ENCODE measurements at regions not wholly inside any gene's neighbourhood (a gene's known extent, or its start where the extent isn't known, plus 50 kb on each side); places are given as distances from the start of the nearest gene placed in this dataset.

DNA sequence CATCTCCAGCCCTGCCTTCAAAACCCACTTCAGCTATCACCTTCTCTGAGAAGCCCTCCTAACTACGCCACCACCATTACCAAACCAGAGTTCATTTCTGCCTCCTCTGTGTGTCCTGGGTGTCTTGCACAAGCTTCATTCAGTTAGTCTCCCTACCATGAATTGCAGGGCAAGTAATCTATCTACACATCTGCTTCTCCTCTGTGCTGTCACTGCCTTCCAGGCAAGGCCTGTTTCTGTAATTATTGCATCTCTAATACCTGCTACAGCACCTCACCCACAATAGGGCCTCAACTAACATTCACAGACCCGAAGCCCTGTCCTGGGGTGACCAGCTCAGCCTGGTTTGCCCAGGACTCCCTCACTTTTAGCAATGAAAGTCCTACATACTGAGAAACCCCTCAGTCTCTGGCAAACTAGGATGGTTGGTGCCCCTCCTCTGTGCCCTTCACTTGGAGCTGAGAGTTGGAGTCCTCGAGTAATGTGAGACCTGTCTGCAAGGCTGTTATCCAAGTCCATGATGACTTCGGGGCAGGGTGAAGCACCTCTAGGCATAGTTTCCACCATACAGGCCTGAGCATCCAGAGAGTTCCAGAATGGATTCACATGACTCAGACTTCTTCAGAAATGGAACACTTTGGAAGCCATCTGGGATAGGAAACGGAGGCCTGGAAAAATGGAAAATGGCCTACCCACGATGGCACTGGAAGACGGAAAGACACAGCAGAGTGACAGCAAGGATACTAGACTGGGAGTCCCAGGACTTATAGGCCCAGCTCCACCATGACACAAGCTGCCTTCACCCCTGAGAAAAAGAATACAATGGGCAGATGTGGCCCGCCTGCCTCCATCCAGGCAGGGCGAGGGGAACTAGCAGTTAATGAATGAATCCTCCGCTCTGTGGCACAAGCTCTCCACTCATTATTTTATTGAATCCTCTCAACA lies 269.3 kb downstream of the BUD13 start:
- H3K4me3 Mint-ChIP-seq, result no peak overlapping the region
- H3K27me3 Mint-ChIP-seq, result peaks cover 62% of the 10 kb centered on the region
- no peak for DNase-seq
- no peaks in the 10 kb centered on the region for H3K36me3 Mint-ChIP-seq (ENCODE audit: low read depth)
- no peaks in the 10 kb centered on the region for H3K9me3 Mint-ChIP-seq
- no peak overlapping the region for H3K27ac Mint-ChIP-seq
- no peaks in the 10 kb centered on the region for H3K4me1 Mint-ChIP-seq (ENCODE audit: low read depth)

DNA sequence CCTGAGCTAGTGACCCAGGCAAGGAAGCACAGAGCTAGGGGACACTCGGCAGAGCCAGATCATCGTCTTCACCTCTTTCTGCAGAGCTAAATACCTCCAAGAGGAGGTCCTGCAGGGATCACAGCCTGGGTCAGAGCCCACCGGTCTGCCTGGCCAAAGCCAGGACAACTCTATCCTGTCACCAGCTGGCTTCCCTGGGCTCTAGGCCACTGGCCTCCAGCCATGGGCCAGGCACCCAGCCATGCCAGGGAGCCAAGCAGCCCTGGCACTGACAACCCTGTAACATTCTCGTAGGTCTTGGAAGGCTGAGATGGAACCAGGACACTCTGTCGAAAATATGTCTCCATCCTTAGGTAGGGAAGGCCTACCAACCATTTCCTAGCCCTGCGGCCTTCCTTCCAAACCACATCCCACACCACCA lies 270.1 kb downstream of the BUD13 start:
- Mint-ChIP-seq H3K9me3 (no peaks in the 10 kb centered on the region), H3K27me3 (peaks cover 57% of the 10 kb centered on the region), H3K4me3 (no peak overlapping the region), H3K27ac (no peak overlapping the region), H3K4me1 (ENCODE audit: low read depth) (no peaks in the 10 kb centered on the region), H3K36me3 (ENCODE audit: low read depth) (no peaks in the 10 kb centered on the region)
- no peak for DNase-seq

DNA sequence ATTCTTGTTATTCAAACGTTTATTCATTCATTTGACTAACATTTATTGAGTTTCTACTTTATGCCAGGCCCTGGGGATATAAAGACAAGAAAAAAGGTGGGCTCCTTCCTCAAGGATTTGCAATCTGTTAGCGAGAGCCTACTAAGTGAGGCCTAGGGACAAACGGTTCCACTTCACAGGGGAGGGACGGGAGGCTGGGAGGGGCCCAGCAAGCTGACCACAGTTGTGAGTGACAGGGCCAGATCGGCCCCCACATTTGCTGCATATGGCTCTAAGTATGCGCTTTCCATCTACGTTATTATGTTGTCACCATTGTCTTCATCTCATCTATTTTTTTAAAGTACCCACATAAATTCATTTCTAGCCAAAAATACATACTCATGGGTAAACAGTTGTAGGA lies 271.1 kb downstream of the BUD13 start:
- H3K9me3 Mint-ChIP-seq, result no peaks in the 10 kb centered on the region
- no peak overlapping the region for H3K4me3 Mint-ChIP-seq
- no peaks in the 10 kb centered on the region for H3K36me3 Mint-ChIP-seq (ENCODE audit: low read depth)
- no peak overlapping the region for H3K27ac Mint-ChIP-seq
- H3K27me3 Mint-ChIP-seq, result peaks cover 53% of the 10 kb centered on the region
- no peaks in the 10 kb centered on the region for H3K4me1 Mint-ChIP-seq (ENCODE audit: low read depth)
- DNase-seq, result no peak

DNA sequence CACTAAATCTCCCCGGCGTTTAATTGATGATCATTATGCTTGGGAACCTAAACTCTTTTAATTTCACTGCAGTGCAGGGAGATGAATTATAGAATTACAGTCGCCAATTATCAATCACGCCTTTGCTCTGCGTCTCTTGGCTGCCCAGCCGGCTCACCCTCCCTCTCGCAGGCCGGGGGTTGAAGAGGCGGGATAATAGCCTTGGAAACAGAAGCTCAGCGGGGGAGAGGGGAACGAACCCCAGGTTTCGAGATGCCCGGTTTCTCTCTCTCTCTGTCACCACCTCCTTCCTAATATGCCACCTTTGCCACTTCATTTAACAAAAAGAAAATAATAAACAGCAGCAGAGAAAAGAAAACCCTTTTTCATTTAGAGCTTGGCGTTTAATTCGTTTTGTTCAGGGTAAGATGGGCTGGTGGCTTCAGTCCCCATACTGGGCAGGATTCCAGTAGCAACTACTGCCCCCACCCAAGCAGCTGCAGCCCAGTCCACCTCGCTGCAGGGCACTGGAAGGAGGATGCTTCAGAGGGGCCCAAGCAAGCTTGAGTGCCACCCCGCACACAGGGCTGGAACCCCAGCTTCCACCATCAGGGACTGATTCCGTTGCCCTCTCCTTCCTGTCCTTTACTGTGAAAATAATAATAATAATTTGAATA lies 271.7 kb downstream of the BUD13 start:
- Mint-ChIP-seq H3K4me1 (ENCODE audit: low read depth) (no peaks in the 10 kb centered on the region), H3K27ac (no peak overlapping the region), H3K36me3 (ENCODE audit: low read depth) (no peaks in the 10 kb centered on the region), H3K4me3 (no peak overlapping the region), H3K27me3 (peaks cover 47% of the 10 kb centered on the region), H3K9me3 (no peaks in the 10 kb centered on the region)
- DNase-seq, result no peak

DNA sequence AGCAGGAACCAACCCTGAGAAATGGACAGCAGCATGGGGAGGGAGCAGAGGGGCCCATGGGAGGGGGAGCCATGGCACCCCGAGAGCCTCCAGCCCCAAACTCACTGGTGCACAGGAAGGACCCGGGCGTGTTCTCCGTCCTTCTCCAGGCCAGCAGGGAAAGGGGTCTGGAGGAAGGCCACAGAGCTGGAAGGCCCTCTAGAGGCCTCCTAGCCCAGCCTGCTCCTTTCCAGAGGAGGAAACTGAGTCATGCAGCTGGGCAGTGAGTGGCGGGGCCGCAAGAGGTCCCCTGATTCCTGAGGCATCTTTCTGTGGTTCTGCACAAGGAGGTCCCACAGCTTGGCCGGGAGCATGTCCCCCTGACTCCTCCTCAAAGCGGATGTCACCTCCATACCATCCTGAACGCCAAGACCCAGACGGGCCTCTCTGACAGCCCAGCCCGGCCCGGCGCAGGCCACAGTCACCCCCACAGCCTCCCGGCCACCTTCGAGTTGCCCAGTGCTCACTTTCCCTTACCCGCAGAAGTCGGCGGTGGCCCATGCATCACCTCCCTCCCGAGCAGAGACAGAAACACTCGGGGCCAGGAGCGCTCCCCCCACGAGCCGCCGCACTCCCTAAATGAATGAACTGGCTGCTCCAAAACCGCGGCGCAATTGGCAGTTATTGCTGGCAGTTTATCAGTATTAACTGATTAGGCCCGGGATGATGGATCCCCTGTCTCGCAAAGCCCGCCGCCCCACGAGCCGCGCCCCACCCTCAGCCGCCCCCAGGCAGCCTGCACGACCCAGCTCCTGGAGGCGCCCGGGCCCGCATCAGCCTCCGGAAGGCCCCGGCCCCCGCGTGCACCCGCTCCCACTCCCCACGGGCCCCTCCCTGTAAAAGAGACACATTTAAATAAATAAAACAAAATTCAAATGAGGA lies 272.5 kb downstream of the BUD13 start:
- H3K4me3 Mint-ChIP-seq, result no peak overlapping the region
- no peaks in the 10 kb centered on the region for H3K36me3 Mint-ChIP-seq (ENCODE audit: low read depth)
- no peak for DNase-seq
- H3K27me3 Mint-ChIP-seq, result peaks cover 39% of the 10 kb centered on the region
- no peaks in the 10 kb centered on the region for H3K9me3 Mint-ChIP-seq
- H3K4me1 Mint-ChIP-seq (ENCODE audit: low read depth), result no peaks in the 10 kb centered on the region
- H3K27ac Mint-ChIP-seq, result no peak overlapping the region

DNA sequence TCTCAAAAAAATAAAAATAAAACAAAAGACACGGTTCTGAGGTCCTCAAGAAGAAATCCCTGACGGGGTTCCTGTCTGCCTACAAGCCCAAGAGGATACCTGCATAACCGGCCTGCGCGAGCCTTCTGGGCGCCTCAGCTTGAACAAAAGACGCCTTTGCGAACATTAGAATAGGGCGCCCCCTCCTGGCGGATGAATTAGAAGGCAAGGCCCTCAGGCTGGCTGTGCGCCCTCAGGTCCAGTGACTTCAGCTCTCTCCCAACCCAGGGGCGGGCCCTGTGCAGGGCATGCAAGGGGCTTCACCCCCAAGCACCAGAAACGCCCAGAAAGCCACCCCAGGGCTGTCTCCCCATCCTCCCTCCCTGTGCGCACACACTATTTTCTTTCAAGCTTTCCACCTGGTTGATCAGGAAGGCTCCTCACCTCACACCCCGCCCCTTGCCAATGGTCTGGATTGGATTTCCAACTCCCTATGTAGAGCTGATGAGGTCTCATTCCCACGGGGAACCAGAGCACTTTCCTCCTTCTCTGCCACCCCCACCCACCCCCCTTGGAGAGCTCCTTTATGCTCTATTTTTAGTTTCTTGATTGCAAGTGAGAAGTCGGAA lies 273.3 kb downstream of the BUD13 start:
- peak; percentile 49 for DNase-seq

DNA sequence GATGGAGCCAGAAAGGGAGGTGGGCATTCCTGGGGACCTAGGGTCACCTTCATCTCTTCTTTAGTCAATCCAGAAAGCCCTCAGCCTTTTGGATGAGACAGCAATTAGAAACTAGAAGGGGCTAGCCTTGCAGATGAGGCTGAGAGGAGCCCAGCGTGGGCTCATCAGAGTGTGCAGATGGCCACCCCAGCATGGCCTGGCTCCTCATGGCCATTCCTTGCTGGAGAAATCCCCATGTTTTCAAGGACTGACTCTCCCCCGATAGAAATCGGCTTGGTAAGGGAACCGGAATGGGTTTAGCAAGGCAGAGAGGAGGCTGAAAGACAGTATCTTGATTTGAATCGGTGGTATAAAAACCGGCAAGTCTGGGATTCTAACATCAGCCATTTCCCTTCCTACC lies 274.6 kb downstream of the BUD13 start:
- H3K36me3 Mint-ChIP-seq (ENCODE audit: low read depth), result no peaks in the 10 kb centered on the region
- no peaks in the 10 kb centered on the region for H3K9me3 Mint-ChIP-seq
- no peak overlapping the region for H3K27ac Mint-ChIP-seq
- DNase-seq, result no peak
- no peaks in the 10 kb centered on the region for H3K4me1 Mint-ChIP-seq (ENCODE audit: low read depth)
- no peak overlapping the region for H3K4me3 Mint-ChIP-seq
- H3K27me3 Mint-ChIP-seq, result peaks cover 33% of the 10 kb centered on the region

More for the DNA sequence above, 273.3 kb downstream of the BUD13 start:
- Mint-ChIP-seq H3K9me3 (no peaks in the 10 kb centered on the region), H3K4me3 (no peak overlapping the region), H3K36me3 (ENCODE audit: low read depth) (no peaks in the 10 kb centered on the region), H3K27ac (no peak overlapping the region), H3K4me1 (ENCODE audit: low read depth) (no peaks in the 10 kb centered on the region), H3K27me3 (peaks cover 35% of the 10 kb centered on the region)

DNA sequence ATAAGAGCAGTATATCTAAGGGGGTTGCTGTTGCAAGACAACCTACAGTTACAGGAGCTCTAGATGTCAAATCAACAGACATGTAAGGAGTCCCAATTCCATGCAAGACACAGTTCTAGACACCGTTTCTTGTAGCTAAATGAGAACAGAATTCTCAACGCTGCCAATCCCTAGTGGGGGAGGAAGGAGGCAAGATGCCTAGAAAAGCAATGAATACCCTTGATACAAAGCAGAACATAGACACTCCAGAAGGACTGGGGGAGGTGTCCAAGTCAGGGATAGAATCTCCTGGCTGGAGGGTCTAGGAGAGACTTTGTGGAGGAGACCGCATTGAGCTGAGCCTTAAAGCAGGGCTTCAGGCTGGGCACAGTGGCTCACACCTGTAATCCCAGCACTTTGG lies 280.2 kb downstream of the BUD13 start:
- H3K27ac Mint-ChIP-seq, result no peak overlapping the region
- DNase-seq, result no peak
- peaks cover 15% of the 10 kb centered on the region for H3K27me3 Mint-ChIP-seq
- H3K4me1 Mint-ChIP-seq (ENCODE audit: low read depth), result no peaks in the 10 kb centered on the region
- H3K36me3 Mint-ChIP-seq (ENCODE audit: low read depth), result no peaks in the 10 kb centered on the region
- no peak overlapping the region for H3K4me3 Mint-ChIP-seq
- H3K9me3 Mint-ChIP-seq, result no peaks in the 10 kb centered on the region

DNA sequence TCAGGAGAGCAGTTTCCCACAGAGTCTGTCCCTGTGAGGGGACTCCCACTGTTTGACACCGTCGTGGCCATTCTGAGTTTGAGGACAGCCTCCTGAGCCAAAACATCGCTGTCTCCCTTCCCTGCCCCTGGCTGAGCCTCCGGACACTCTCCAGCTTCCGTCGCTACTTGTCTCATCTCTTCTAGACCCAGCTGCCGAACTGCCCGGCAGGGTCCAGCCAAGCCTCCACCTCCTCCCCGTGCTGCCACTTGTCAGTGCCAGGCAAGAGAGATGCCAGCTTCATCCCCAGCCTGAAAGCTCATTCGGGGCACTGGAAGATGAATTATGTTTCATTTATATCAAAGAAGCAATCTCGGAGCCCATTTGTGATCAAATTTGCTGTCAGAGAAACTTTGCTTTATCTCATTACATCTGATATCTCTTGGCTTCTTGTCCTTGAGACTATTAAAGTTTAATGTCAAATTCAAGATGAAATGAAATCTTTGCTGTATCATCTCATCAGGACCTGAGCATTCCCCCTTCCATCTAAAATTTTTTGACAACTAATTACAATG lies 283.9 kb downstream of the BUD13 start:
- H3K27me3 Mint-ChIP-seq, result peaks cover 31% of the 10 kb centered on the region
- DNase-seq, result no peak

DNA sequence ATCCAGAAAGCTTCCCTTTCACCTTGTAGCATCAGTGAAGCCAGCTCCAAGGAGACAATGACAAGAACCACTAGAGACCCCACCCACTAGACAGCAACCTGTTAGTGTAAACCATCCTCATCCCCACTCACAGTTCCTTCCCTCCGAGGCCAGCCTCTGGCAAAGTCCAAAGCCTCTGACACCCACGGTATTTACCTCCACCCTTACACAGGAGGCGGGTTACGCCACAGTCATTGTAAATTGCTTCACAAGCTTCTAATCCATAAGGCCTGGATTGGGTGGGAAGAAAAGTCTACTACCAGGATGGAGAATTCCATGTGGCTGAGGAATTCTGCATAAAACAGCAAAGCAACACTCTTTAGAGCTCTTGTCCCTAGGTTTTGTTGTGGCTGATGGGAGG lies 287.4 kb downstream of the BUD13 start:
- Mint-ChIP-seq H3K27me3 (peaks cover 24% of the 10 kb centered on the region), H3K4me1 (ENCODE audit: low read depth) (no peaks in the 10 kb centered on the region), H3K9me3 (no peaks in the 10 kb centered on the region), H3K4me3 (no peak overlapping the region), H3K36me3 (ENCODE audit: low read depth) (no peaks in the 10 kb centered on the region), H3K27ac (no peak overlapping the region)
- no peak for DNase-seq

More for the DNA sequence above, 283.9 kb downstream of the BUD13 start:
- Mint-ChIP-seq H3K27ac (no peak overlapping the region), H3K36me3 (ENCODE audit: low read depth) (no peaks in the 10 kb centered on the region), H3K4me3 (no peak overlapping the region), H3K4me1 (ENCODE audit: low read depth) (no peaks in the 10 kb centered on the region), H3K9me3 (no peaks in the 10 kb centered on the region)

DNA sequence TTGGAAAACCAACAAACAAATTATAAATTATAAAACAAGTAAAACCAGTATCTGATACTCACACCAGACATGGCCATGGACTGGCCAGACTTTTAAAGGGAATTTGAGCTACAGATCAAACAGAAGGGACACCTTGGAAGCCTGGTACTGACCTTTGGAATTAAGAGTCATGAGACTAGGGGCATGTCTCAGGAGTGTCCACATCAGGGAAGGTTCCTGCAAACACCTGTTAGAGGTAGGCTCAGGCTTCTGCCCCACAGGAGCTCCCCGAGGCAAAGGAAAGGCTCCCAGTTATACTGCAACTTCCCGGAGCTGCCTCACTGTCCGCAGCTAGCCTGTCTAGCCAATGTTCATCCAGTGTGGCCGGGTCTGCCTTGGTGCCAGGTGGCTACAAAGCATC lies 290.1 kb downstream of the BUD13 start:
- Mint-ChIP-seq H3K27ac (no peak overlapping the region), H3K9me3 (no peaks in the 10 kb centered on the region), H3K4me3 (no peak overlapping the region), H3K27me3 (peaks cover 16% of the 10 kb centered on the region), H3K4me1 (ENCODE audit: low read depth) (no peaks in the 10 kb centered on the region), H3K36me3 (ENCODE audit: low read depth) (no peaks in the 10 kb centered on the region)
- DNase-seq, result no peak

DNA sequence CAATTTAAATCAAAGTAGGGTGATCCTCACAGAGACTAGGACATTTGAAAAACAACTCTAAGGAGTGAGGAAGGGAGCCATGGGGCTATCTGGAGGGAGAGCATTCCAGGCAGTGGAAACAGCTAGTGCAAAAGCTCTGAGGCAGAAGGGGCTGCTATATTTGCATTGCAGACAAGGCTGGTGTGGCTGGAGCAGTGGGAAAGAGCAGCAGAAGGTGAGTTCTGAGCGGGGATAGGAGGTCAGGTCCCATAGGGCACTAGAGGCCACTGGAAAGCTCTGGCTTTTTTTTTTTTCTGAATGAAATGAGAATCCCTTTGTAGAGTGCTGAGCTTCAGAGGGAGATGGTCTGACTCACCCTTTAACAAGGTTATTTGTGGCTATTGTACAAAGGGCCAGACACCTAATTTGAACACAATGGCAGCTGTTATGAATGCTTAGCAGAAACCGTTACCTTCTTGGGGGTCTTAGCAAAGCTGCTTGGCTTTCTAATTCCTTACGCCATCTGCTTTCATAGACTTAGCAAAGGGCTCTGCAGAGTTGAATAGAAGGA lies 291.6 kb downstream of the BUD13 start:
- no peaks in the 10 kb centered on the region for H3K9me3 Mint-ChIP-seq
- DNase-seq, result no peak
- H3K4me1 Mint-ChIP-seq (ENCODE audit: low read depth), result no peaks in the 10 kb centered on the region
- H3K27me3 Mint-ChIP-seq, result peaks cover 10% of the 10 kb centered on the region
- H3K36me3 Mint-ChIP-seq (ENCODE audit: low read depth), result no peaks in the 10 kb centered on the region
- no peak overlapping the region for H3K27ac Mint-ChIP-seq
- no peak overlapping the region for H3K4me3 Mint-ChIP-seq

DNA sequence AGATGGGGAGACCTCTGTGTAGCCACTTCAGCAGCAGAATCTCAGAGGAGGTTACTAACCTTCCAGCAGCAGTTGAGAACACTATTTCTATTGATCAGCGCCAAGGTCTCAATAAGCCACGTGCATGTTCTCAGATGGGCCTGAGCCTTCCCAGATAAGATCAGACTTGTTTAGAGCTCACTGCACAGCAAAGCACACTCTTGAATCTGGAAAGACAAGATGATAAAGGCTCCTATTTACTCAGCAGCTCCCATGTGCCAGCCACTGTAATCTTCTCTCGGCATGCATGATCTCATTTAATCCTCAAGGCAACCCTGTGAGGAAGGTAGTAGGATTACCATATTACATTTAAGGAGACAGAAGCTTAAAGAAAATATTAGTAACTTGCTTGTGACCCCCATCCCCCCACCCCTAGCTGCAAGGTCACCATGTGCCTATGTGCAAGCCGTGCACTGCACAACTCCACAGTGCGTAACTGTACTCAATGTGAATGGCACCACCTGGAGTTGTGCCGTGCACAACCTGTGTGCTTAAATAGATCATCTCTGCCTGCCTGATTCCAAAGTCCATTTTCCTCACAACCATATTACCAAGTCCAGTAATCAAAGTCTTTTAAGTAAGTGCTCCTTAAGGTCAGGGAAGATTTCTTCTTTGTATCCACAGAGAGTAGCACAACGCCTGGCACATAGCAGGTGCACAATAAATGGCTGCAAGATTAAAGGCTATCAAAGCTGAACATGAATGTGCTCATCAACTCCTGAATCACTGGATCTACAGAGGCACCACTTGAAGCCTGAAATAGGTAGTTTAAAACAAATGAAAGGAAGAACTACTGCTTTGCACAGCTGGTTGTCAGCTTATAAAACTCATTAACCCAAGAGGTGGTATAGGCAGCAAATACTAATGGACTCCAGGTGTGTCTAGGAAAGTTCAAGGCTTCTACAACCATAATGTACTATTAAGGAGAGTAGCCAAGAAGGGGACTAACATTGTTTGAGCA lies 293.8 kb downstream of the BUD13 start:
- H3K36me3 Mint-ChIP-seq (ENCODE audit: low read depth), result no peaks in the 10 kb centered on the region
- no peak overlapping the region for H3K27ac Mint-ChIP-seq
- no peaks in the 10 kb centered on the region for H3K9me3 Mint-ChIP-seq
- peaks cover 3% of the 10 kb centered on the region for H3K27me3 Mint-ChIP-seq
- no peaks in the 10 kb centered on the region for H3K4me1 Mint-ChIP-seq (ENCODE audit: low read depth)
- no peak overlapping the region for H3K4me3 Mint-ChIP-seq
- no peak for DNase-seq

Measured in activated T-cell treated with anti-CD3 and anti-CD28 coated beads, Interleukin-2, amount 50 U/mL, for 24 hours (primary cell).